ENCODE measurements at regions not wholly inside any gene's neighbourhood (a gene's known extent, or its start where the extent isn't known, plus 50 kb on each side); places are given as distances from the start of the nearest gene placed in this dataset.

DNA sequence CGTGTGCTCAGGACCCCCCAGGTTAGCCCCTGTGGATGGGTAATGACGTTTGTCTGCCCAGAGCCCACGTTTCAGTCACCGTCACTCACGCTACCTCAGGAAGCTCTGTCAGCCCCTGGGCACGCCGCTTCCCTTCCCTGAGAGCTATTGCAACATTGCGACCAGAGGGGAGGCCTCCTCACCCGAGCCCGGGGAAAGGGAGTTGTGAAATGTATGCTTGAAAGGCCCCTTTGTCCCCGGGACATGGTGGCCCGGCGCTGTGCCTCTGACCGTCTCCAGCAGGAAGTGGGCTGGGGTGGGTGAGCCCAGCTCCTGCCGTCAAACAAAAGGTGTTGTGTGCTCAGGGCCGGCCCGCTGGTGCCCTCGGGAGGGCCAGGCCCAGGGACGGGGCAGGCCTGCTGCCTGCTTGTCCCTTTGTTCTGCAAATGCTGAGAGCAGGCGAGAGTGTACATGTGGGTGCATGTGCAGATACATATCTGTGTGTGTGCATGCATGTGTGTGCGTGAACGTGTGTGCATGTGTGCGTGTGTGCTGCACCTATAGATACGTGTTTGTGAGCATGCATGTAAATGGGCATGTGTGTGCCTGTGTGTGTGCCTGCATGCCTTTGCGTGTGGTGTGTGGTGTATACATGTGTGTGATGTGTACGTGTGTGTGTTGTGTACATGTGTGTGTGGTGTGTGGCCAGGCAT, 1125.0 kb downstream of the BRD1 start (continued):
- TF ChIP-seq TOE1 (CRISPR knock-in tag; IDR thresholded peaks at IDR 0.05) (0 out of 2 replicates have a peak, but pooled peaks have one; percentile 66), FOXK2 (IDR thresholded peaks at IDR 0.05) (no peak), ZNF775 (CRISPR knock-in tag; IDR thresholded peaks at IDR 0.05; ENCODE audit: borderline replicate concordance) (no peak), ZMYM4 (CRISPR knock-in tag; IDR thresholded peaks at IDR 0.05) (peak; percentile 79), PRPF4 (IDR thresholded peaks at IDR 0.05; ENCODE audit: low read depth, low read length, poor library complexity, severe bottlenecking) (no peak), POLR2AphosphoS2 (IDR thresholded peaks at IDR 0.05; ENCODE audit: low read depth, low read length) (no peak), TCF7L2 (IDR thresholded peaks at IDR 0.05; ENCODE audit: low read depth, low read length) (no peak), HDAC2 (CRISPR knock-in tag; IDR thresholded peaks at IDR 0.05) (peak; percentile 98), ZNF572 (CRISPR knock-in tag; IDR thresholded peaks at IDR 0.05) (0 out of 2 replicates have a peak, but pooled peaks have one; percentile 54), ELF4 (CRISPR knock-in tag; IDR thresholded peaks at IDR 0.05; ENCODE audit: borderline replicate concordance) (0 out of 2 replicates have a peak, but pooled peaks have one; percentile 25), AGO1 (IDR thresholded peaks at IDR 0.05; ENCODE audit: low read depth, low read length, poor library complexity, severe bottlenecking) (peak; percentile 39), PTBP1 (IDR thresholded peaks at IDR 0.05; ENCODE audit: low read depth, low read length, poor library complexity, severe bottlenecking) (no peak), MAFG (CRISPR knock-in tag; IDR thresholded peaks at IDR 0.05) (no peak), ASH2L (IDR thresholded peaks at IDR 0.05; ENCODE audit: insufficient read length, low read depth, low read length) (peak; percentile 73), ZNF660 (CRISPR knock-in tag; IDR thresholded peaks at IDR 0.05; ENCODE audit: borderline replicate concordance, low read depth) (no peak), ZNF569 (CRISPR knock-in tag; IDR thresholded peaks at IDR 0.05; ENCODE audit: borderline replicate concordance) (no peak), LCORL (IDR thresholded peaks at IDR 0.05) (no peak), LCORL (CRISPR knock-in tag; IDR thresholded peaks at IDR 0.05) (peak; percentile 99), CENPT (CRISPR knock-in tag; IDR thresholded peaks at IDR 0.05; ENCODE audit: low read depth) (no peak; the same call in 1 of the 2 replicates), MIER3 (CRISPR knock-in tag; IDR thresholded peaks at IDR 0.05; ENCODE audit: borderline replicate concordance) (peak; percentile 74; the same call in 1 of the 2 replicates), TP53 (CRISPR knock-in tag; conservative IDR thresholded peaks at IDR 0.05) (no peak; the same call in 1 of the 2 replicates), FIP1L1 (IDR thresholded peaks at IDR 0.05; ENCODE audit: borderline replicate concordance, insufficient read depth, low read depth, low read length) (no peak), SUZ12 (IDR thresholded peaks at IDR 0.05; ENCODE audit: low read depth, low read length) (no peak), KLF16 (CRISPR knock-in tag; IDR thresholded peaks at IDR 0.05) (peak in 1 of 2 experiments; percentile 90; a peak in 2 of 4 replicates), MYC (CRISPR knock-in tag; IDR thresholded peaks at IDR 0.05; ENCODE audit: borderline replicate concordance) (peak; percentile 88), MED1 (CRISPR knock-in tag; IDR thresholded peaks at IDR 0.05) (peak; percentile 97), ZBTB38 (CRISPR knock-in tag; IDR thresholded peaks at IDR 0.05) (peak; percentile 99), TBL1XR1 (IDR thresholded peaks at IDR 0.05; ENCODE audit: borderline replicate concordance, low read length, partially characterized antibody) (no peak)
- TF ChIP-seq, protein P1, sequence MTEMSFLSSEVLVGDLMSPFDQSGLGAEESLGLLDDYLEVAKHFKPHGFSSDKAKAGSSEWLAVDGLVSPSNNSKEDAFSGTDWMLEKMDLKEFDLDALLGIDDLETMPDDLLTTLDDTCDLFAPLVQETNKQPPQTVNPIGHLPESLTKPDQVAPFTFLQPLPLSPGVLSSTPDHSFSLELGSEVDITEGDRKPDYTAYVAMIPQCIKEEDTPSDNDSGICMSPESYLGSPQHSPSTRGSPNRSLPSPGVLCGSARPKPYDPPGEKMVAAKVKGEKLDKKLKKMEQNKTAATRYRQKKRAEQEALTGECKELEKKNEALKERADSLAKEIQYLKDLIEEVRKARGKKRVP (CRISPR knock-in tag; IDR thresholded peaks at IDR 0.05) = peak in 1 of 2 experiments; percentile 91; a peak in 2 of 4 replicates
- TF ChIP-seq, protein P2, sequence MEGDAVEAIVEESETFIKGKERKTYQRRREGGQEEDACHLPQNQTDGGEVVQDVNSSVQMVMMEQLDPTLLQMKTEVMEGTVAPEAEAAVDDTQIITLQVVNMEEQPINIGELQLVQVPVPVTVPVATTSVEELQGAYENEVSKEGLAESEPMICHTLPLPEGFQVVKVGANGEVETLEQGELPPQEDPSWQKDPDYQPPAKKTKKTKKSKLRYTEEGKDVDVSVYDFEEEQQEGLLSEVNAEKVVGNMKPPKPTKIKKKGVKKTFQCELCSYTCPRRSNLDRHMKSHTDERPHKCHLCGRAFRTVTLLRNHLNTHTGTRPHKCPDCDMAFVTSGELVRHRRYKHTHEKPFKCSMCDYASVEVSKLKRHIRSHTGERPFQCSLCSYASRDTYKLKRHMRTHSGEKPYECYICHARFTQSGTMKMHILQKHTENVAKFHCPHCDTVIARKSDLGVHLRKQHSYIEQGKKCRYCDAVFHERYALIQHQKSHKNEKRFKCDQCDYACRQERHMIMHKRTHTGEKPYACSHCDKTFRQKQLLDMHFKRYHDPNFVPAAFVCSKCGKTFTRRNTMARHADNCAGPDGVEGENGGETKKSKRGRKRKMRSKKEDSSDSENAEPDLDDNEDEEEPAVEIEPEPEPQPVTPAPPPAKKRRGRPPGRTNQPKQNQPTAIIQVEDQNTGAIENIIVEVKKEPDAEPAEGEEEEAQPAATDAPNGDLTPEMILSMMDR (CRISPR knock-in tag; IDR thresholded peaks at IDR 0.05) = peak; percentile 51

Measured in HepG2 (cell line).